Body of pancreas (tissue), 4 donors: ENCODE measurements at regions not wholly inside any gene's neighbourhood (a gene's known extent, or its start where the extent isn't known, plus 50 kb on each side); places are given as distances from the start of the nearest gene placed in this dataset.

ENCODE experiments used
- ATAC-seq: fragments of 150-250 bp; one replicate; pipeline ENCODE4 v1.9.1; 2016
- DNase-seq, 4 donors: peaks; one replicate each; pipeline ENCODE4 v3.0.0-alpha.2; 2019
- H3K27ac ChIP-seq, 4 donors: fragments of 200-600 bp; sonication (generic); 1 replicate in 3 of 4; 2 replicates in 1 of 4; pipeline versions ENCODE4 v1.5.1 to v1.6.1; 2016 to 2019; ENCODE audit warnings: mild to moderate bottlenecking in 1 of 4, mixed read lengths in 1 of 4, moderate library complexity in 1 of 4
- H3K27me3 ChIP-seq, 2 donors: fragments of 200-600 bp; sonication (generic); one replicate each; pipeline ENCODE4 v1.6.0; 2016; ENCODE audit warnings: mild to moderate bottlenecking in 1 of 2
- H3K36me3 ChIP-seq, 2 donors: fragments of 200-600 bp; sonication (generic); replicated peaks in 1 of 2; 2 replicates each; pipeline ENCODE4 v1.5.1; 2016; ENCODE audit warnings: low read depth in 2 of 2; ENCODE audit not compliant: insufficient read depth in 1 of 2
- H3K4me1 ChIP-seq: fragments of 200-600 bp; sonication (generic); one replicate; pipeline ENCODE4 v1.6.0; 2016
- H3K4me3 ChIP-seq, 2 donors: fragments of 200-600 bp; sonication (generic); 1 replicate in 1 of 2; 2 replicates in 1 of 2; pipeline ENCODE4 v1.5.1; 2016 to 2019
- H3K9me3 ChIP-seq, 3 donors: fragments of 200-600 bp; sonication (generic); 1 replicate in 2 of 3; 2 replicates in 1 of 3; pipeline ENCODE4 v1.5.1; 2016
- CTCF ChIP-seq, 7 experiments: fragments of 450-650 bp in 4 of 7; fragments of 200-600 bp in 3 of 7; sonication (generic) in 3 of 7; IDR thresholded peaks; one replicate each; pipeline ENCODE4 v1.5.1; 2016 to 2019; ENCODE audit warnings: antibody characterized with exemption in 7 of 7
- POLR2A ChIP-seq, 3 donors: fragments of 450-650 bp; IDR thresholded peaks; one replicate each; pipeline ENCODE4 v1.6.1; 2016; ENCODE audit warnings: antibody characterized with exemption in 3 of 3, mild to moderate bottlenecking in 2 of 3
- WGBS, 2 donors: methylation state at CpG; one replicate each; pipeline ENCODE4 v1.1.5; 2017; 5-methylcytosine and 5-hydroxymethylcytosine counted together
- intact Hi-C: fragments of 100-400 bp; cut with DNase I; formaldehyde crosslinking; loops from one replicate; pipeline ENCODE4 v1.15.1; 2023

DNA sequence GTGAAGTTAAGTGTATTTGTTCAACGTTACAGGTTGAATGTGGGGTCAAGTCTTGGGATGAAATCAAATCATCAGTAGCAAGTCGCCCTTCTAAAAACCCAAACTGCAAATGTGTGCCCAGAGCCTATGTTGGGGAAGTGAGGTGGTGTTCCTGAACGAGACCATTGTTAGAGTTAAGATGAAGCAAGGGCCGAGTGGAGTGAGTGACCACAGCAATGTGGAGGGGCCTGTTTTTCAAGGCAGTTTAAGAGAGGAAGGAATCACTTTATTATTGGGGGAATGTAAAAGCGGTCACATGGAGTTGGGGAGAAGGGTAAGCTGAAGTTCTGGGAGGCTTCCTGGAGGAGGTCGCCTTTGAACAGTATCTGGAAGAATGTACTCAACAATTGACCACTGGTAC is 68.5 kb downstream of the MYCN start:
- Histone ChIP-seq H3K9me3 (no peaks in the 10 kb centered on the region), H3K27ac (no peak overlapping the region), H3K27me3 (peaks cover 0 to 12% of the 10 kb centered on the region in 2 donors), H3K4me1 (peaks cover 9% of the 10 kb centered on the region), H3K36me3 (no peaks in the 10 kb centered on the region), H3K4me3 (no peak overlapping the region)
- intact Hi-C loops: no loop called here
- ATAC-seq (no peak), DNase-seq (no peak)
- WGBS, 2 donors: 68 to 72% methylated on average over 6 of the region's 6 CpGs
- TF ChIP-seq CTCF (IDR thresholded peaks at IDR 0.05) (no peak), POLR2A (IDR thresholded peaks at IDR 0.05) (no peak)

DNA sequence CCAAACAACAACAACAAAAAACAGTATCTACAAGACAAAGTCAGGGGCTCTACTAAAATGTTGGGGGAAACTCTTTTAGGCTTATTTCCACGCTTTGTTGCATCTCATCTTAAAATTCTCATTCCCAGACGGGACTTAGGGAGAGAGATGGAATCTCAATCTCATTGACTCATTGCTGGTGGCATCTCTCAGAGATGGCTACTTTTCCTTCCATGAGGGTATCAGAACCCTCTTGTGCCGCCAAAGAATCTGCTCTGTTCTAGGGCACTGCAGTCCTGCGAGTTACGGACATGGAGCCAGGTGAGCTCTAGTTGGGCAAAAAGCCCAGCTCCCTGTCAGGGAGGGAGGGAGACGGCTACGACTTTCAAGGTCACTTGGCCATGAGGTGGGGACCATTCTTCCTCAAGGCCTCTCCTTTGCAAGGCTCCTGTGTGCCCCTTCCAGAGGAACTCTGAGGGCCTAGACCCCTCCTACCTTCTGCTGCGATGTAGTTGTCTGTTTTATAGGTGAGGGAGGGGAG is 68.0 kb downstream of the MYCN start:
- DNase-seq (no peak), ATAC-seq (no peak)
- Histone ChIP-seq H3K4me1 (peaks cover 7% of the 10 kb centered on the region), H3K4me3 (no peak overlapping the region), H3K36me3 (no peaks in the 10 kb centered on the region), H3K27me3 (peaks cover 0 to 10% of the 10 kb centered on the region in 2 donors), H3K9me3 (no peaks in the 10 kb centered on the region), H3K27ac (no peak overlapping the region)
- 50 to 69% methylated on average over 6 to 8 of the region's 8 CpGs for WGBS, 2 donors
- intact Hi-C loops: no loop called here
- TF ChIP-seq CTCF (IDR thresholded peaks at IDR 0.05) (no peak), POLR2A (IDR thresholded peaks at IDR 0.05) (no peak)

DNA sequence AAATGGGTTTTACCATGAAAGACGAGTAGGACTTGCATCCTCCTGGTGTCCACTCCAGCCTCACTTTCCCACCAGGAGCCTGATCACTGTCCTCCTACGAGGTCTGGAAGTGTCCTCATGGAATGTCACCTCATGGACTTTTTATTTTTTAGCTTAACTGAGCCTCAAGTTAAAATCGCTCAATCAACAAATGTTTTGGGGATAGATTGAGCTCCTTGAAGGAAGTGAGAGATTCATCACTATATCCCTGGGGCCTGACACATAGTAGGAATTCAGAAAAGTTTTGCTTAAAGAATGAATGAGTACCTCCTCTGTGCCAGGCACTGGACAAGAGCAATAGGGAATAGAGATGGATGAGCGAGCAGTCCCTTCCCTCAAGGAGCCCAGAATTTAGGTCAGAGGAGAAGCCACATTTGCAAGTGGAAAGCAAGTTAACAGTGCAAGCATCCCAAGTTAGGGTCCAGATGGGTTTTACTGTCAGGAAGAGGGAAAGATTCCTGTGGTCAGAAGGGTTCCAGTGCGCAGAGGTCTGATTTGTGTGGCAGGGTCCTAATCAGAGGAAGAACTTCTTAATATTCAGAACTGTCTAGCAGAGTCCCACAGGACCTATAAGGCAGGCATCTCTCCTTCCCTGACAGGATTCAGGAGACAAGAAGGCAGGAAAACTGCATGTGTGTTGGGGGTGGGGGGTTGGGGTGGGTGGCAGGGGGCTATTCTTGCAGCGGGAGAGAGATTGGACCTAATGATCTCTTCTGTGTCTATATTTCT is 67.0 kb downstream of the MYCN start:
- Histone ChIP-seq H3K27ac (no peak overlapping the region), H3K27me3 (peaks cover 0 to under 1% of the 10 kb centered on the region in 2 donors), H3K9me3 (no peaks in the 10 kb centered on the region), H3K4me1 (no peaks in the 10 kb centered on the region), H3K4me3 (no peak overlapping the region), H3K36me3 (no peaks in the 10 kb centered on the region)
- DNase-seq (no peak), ATAC-seq (no peak)
- TF ChIP-seq POLR2A (IDR thresholded peaks at IDR 0.05) (no peak), CTCF (IDR thresholded peaks at IDR 0.05) (no peak)
- intact Hi-C loops: no loop called here
- 73 to 78% methylated on average over 6 of the region's 6 CpGs for WGBS, 2 donors

GRCh38 chr2:16006537-16007166 is 66.3 kb downstream of the MYCN start:
- TF ChIP-seq CTCF (IDR thresholded peaks at IDR 0.05) (no peak), POLR2A (IDR thresholded peaks at IDR 0.05) (no peak)
- no peak for ATAC-seq
- no peak overlapping the region for H3K27ac ChIP-seq
- H3K27me3 ChIP-seq: no peaks in the 10 kb centered on the region
- 69 to 81% methylated on average over 4 of the region's 4 CpGs for WGBS, 2 donors
- H3K4me3 ChIP-seq: no peak overlapping the region
- no peak for DNase-seq
- intact Hi-C loops: no loop called here
- H3K9me3 ChIP-seq: no peaks in the 10 kb centered on the region
- no peaks in the 10 kb centered on the region for H3K36me3 ChIP-seq
- no peaks in the 10 kb centered on the region for H3K4me1 ChIP-seq
